Dermis microvascular lymphatic vessel endothelial cell (primary cell): ENCODE measurements at regions not wholly inside any gene's neighbourhood (a gene's known extent, or its start where the extent isn't known, plus 50 kb on each side); places are given as distances from the start of the nearest gene placed in this dataset.

Experiments
- DNase-seq, 2 donors: peaks; one replicate each; pipeline versions ENCODE4 v3.0.0 to v3.0.0-alpha.2; 2010; ENCODE audit warnings: low read depth in 2 of 2

GRCh38 chr18:51813740-51814139 is 526.3 kb upstream of the DCC start:
- no peak for DNase-seq

GRCh38 chr18:51821610-51822009 is 518.4 kb upstream of the DCC start:
- DNase-seq = no peak

- no peak for DNase-seq
Measured at GRCh38 chr18:51824746-51825145, 515.3 kb upstream of the DCC start.

GRCh38 chr18:51833850-51834249 is 506.1 kb upstream of the DCC start:
- DNase-seq = no peak

GRCh38 chr18:51848702-51849101 is 491.3 kb upstream of the DCC start:
- no peak for DNase-seq

GRCh38 chr18:51852681-51853080 is 487.3 kb upstream of the DCC start:
- no peak for DNase-seq

GRCh38 chr18:51857989-51858388 is 482.0 kb upstream of the DCC start:
- DNase-seq = no peak

GRCh38 chr18:51861046-51861445 is 479.0 kb upstream of the DCC start:
- no peak for DNase-seq

- DNase-seq = no peak
Measured at GRCh38 chr18:51862051-51862715, 477.8 kb upstream of the DCC start.

GRCh38 chr18:51864219-51864965 is 475.6 kb upstream of the DCC start:
- no peak for DNase-seq

GRCh38 chr18:51865538-51865937 is 474.5 kb upstream of the DCC start:
- no peak for DNase-seq

GRCh38 chr18:51867767-51868166 is 472.2 kb upstream of the DCC start:
- peak in 1 of 2 donors; percentile 39 for DNase-seq

GRCh38 chr18:51878724-51879123 is 461.3 kb upstream of the DCC start:
- DNase-seq = no peak

GRCh38 chr18:51879329-51879728 is 460.7 kb upstream of the DCC start:
- no peak for DNase-seq

GRCh38 chr18:51881394-51881793 is 458.6 kb upstream of the DCC start:
- no peak for DNase-seq

GRCh38 chr18:51884039-51884438 is 456.0 kb upstream of the DCC start:
- DNase-seq = no peak

GRCh38 chr18:51890762-51891161 is 449.2 kb upstream of the DCC start:
- DNase-seq = peak in 1 of 2 donors; percentile 2

- no peak for DNase-seq
Measured at GRCh38 chr18:51891876-51892275, 448.1 kb upstream of the DCC start.

GRCh38 chr18:51897884-51898283 is 442.1 kb upstream of the DCC start:
- no peak for DNase-seq

GRCh38 chr18:51907687-51908597 is 432.1 kb upstream of the DCC start:
- no peak for DNase-seq

- no peak for DNase-seq
Measured at GRCh38 chr18:51908598-51908944, 431.4 kb upstream of the DCC start.

GRCh38 chr18:51911584-51911983 is 428.4 kb upstream of the DCC start:
- no peak for DNase-seq
